Head of caudate nucleus (tissue), 42 donors: ENCODE measurements at regions not wholly inside any gene's neighbourhood (a gene's known extent, or its start where the extent isn't known, plus 50 kb on each side); places are given as distances from the start of the nearest gene placed in this dataset.

Source experiments
- DNase-seq, 42 donors: peaks; one replicate each; pipeline versions ENCODE4 v3.0.0 to v3.0.0-alpha.2; 2020 to 2021; ENCODE audit warnings: mixed read lengths in 7 of 42
- intact Hi-C: fragments of 100-400 bp; cut with DNase I; formaldehyde crosslinking; loops from one replicate; pipeline ENCODE4 v1.15.0; 2022

- intact Hi-C loops, result no loop called here
- no peak for DNase-seq
Measured at GRCh38 chr3:164479978-164480377, 598.3 kb downstream of the SI start.

GRCh38 chr3:164479406-164479805 lies 598.9 kb downstream of the SI start:
- DNase-seq, result no peak
- intact Hi-C loops, result no loop called here

DNA sequence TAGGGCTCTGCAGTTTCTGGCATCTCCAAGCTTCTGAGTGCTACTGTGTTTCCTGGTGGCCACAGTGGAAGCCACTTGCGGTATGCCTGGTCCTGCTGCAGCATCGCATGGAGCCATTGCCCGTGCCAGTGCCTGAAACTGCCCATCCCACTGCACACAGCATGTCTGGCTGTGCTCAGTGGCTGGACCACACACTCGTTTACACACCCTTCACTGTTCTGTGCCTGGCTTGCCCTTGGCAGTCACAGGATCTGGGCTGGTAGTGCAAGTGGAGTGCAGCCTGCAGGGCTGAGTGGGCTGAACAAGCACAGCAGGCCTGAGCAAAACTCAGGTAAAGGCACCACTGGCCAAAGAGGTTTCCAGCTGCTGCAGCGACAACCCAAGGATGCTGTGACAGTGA lies 600.0 kb downstream of the SI start:
- no peak for DNase-seq
- intact Hi-C loops, result no loop called here

DNA sequence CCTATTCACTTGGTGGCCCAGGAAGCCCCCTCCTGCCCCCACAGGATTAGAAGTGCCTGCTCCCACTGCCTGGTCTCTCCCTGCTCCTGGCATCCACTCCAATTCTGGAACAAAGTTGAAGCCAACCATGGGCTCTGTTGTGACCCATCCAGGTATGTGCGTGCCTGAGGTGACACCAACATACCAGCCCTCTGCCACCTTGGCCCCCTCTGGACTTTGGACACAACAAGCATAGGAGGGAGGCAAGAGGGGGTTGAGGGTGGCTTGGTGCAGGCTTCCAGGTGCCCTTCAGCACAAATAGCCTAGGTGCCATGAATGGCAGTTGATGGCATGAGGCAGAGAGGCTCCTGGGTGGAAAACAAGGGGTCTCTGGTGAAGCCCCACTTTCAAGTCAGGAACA lies 600.9 kb downstream of the SI start:
- DNase-seq, result no peak
- intact Hi-C loops, result no loop called here

GRCh38 chr3:164476631-164477030 lies 601.7 kb downstream of the SI start:
- DNase-seq, result no peak
- intact Hi-C loops, result no loop called here

GRCh38 chr3:164470471-164470870 lies 607.8 kb downstream of the SI start:
- no peak for DNase-seq
- intact Hi-C loops, result no loop called here

DNA sequence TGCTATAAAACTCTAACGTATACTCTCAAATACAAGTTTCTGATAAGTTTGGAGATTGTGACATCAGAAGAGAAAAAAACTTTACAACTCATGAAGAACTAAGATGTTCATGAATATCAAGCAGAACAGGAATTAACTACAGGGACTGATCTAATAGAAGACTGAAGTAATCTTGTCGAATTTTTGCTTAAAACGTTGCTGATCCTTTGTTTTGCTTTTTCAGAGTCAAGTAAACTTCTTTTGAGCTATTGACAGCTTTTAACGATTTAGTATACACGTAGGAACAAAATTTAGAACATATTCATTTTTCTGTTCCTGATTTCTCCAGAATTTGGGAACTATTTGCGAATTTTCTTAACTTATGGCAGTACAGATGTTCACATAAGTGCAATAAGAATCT lies 610.2 kb downstream of the SI start:
- intact Hi-C loops, result no loop called here
- DNase-seq, result no peak

GRCh38 chr3:164467007-164467406 lies 611.3 kb downstream of the SI start:
- DNase-seq, result no peak
- intact Hi-C loops, result no loop called here

DNA sequence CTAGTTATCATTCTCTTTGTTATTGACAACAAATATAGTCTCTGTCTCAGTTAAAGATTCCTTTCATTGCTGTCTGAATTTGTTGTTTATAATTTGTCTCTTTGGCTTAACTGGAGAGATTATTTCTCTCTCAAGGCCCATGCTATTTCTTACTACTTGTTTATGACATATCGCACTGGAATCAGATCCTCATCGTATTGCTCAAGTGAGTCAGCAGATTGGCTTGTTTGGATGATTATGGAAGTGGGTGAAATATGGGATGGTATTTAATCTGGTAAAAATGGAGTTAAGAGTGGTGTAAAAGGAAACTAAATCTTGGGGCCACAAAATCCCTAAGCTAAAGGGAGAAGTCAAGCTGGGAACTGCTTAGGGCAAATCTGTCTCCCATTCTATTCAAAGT lies 613.1 kb downstream of the SI start:
- no peak for DNase-seq
- intact Hi-C loops, result no loop called here

- DNase-seq, result no peak
- intact Hi-C loops, result no loop called here
Measured at GRCh38 chr3:164460851-164461250, 617.4 kb downstream of the SI start.

GRCh38 chr3:164459521-164460151 lies 618.7 kb downstream of the SI start:
- intact Hi-C loops, result no loop called here

GRCh38 chr3:164458986-164459385 lies 619.3 kb downstream of the SI start:
- DNase-seq, result no peak
- intact Hi-C loops, result no loop called here

More at GRCh38 chr3:164459521-164460151, 618.7 kb downstream of the SI start:
- DNase-seq, result no peak

- no peak for DNase-seq
- intact Hi-C loops, result no loop called here
Measured at GRCh38 chr3:164453714-164454113, 624.6 kb downstream of the SI start.

GRCh38 chr3:164452707-164453106 lies 625.6 kb downstream of the SI start:
- DNase-seq, result no peak
- intact Hi-C loops, result no loop called here

DNA sequence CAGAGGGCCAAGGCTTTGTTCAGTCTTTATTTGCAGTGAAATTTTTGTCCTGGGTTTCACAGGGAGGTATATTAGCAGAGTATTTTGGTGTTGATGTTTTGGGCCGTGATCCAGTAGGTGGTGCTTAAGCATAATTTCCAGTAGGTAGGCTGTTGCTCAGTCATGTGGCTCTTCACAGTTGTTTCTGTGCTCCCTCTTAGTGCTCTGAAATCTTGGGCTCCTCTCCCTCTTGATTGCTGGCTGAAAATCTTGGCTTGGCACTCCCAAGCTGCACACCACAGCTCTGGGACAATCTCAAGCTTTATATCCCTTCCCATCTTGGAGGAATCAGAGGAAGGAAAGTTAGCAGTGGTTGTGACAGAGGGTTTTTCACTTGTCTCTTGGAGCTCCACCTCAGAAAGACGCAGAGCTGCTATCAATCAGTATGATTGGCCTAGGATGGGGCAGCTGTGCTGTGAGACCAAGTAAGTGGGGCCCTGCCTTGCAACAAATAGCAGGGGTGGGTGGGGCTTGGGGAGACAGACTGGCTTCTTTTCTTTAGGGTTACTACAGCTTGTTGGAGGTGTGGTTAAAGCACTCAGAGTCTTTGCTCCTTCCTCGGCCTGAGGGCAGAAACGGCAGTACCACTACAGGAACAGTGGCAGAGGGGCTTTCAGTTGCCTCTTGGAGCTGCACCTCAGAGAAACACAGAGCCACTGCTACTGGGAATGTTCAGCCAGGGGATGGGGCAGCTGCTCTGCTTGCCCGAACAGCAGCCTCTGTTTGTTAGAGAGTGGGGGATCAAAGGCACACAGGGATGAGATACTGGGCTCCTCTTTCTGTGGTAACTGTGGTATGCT lies 627.0 kb downstream of the SI start:
- no peak for DNase-seq
- intact Hi-C loops, result no loop called here

- no peak for DNase-seq
- intact Hi-C loops, result no loop called here
Measured at GRCh38 chr3:164450276-164450905, 627.9 kb downstream of the SI start.

GRCh38 chr3:164419220-164419619 lies 659.1 kb downstream of the SI start:
- intact Hi-C loops, result no loop called here
- DNase-seq, result no peak

GRCh38 chr3:164418414-164418813 lies 659.9 kb downstream of the SI start:
- DNase-seq, result no peak
- intact Hi-C loops, result no loop called here

GRCh38 chr3:164417955-164418354 lies 660.3 kb downstream of the SI start:
- DNase-seq, result no peak
- intact Hi-C loops, result no loop called here

DNA sequence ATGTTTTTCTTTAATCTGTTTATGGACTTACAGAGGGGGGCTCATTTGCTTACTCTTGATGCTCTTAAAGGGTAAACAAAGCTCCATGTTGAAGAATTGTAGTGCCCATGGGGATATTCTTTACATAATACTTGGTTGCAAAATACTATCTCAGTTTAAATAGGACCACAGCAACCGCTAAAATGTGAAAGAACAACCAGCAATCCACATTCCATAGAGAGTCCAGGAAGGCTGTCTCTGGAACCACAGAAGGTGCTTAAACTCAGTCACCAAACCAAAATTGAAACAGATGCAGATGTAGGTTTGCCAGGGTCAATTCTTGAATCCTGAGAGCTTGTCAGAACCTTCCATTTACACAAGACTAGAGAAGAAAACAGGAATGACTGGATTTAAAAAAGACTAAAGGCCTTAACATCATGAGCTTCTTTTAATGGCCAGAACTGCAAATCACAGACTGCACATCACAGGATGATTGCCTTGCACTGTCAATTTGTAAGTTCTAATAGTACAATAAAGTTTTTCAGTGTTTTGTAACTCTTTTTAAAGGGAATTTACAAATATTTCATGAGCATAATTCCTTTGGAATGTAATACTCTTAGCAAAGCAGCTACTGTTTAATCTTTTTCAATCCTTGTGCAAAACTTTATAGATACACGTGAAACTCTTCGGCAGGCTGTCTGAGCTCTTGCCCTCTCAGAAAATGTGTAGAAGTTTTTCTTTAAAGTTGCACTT lies 661.6 kb downstream of the SI start:
- no peak for DNase-seq
- intact Hi-C loops, result no loop called here
